Peyer's patch (tissue), 4 donors: ENCODE measurements at regions not wholly inside any gene's neighbourhood (a gene's known extent, or its start where the extent isn't known, plus 50 kb on each side); places are given as distances from the start of the nearest gene placed in this dataset.
"Not testable (repeated sequence)": the region's sequence is repeated elsewhere in the genome, so short reads cannot be mapped to it uniquely, and the experiment has no call there.

Experiments used
- DNase-seq, 3 donors: peaks; one replicate each; pipeline ENCODE4 v3.0.0-alpha.2; 2017 to 2019
- H3K27ac ChIP-seq, 4 donors: fragments of 200-600 bp; sonication (generic); one replicate each; pipeline ENCODE4 v1.5.1; 2016 to 2019
- H3K27me3 ChIP-seq, 2 donors: fragments of 200-600 bp; sonication (generic); one replicate each; pipeline ENCODE4 v1.5.1; 2019
- H3K36me3 ChIP-seq, 3 donors: fragments of 200-600 bp; sonication (generic); one replicate each; pipeline ENCODE4 v1.5.1; 2016 to 2019
- H3K4me1 ChIP-seq, 4 donors: fragments of 200-600 bp; sonication (generic); one replicate each; pipeline ENCODE4 v1.5.1; 2016 to 2019
- H3K4me3 ChIP-seq, 4 donors: fragments of 200-600 bp; sonication (generic); 1 replicate in 3 of 4; 2 replicates in 1 of 4; pipeline ENCODE4 v1.5.1; 2016 to 2019; ENCODE audit warnings: mild to moderate bottlenecking in 1 of 4
- H3K9me3 ChIP-seq, 4 donors: fragments of 200-600 bp; sonication (generic); one replicate each; pipeline ENCODE4 v1.5.1; 2016 to 2019; ENCODE audit warnings: mild to moderate bottlenecking in 1 of 4
- CTCF ChIP-seq, 6 experiments: fragments of 450-650 bp in 4 of 6; fragments of 200-600 bp in 2 of 6; sonication (generic) in 1 of 6; IDR thresholded peaks; one replicate each; pipeline ENCODE4 v1.5.1; 2017 to 2019; ENCODE audit warnings: antibody characterized with exemption in 6 of 6, mild to moderate bottlenecking in 3 of 6, moderate library complexity in 1 of 6
- POLR2A ChIP-seq, 2 donors: fragments of 450-650 bp; IDR thresholded peaks; one replicate each; pipeline ENCODE4 v1.5.1; 2017; ENCODE audit warnings: antibody characterized with exemption in 2 of 2, mild to moderate bottlenecking in 2 of 2, moderate library complexity in 2 of 2

GRCh38 chr7:32223071-32223650, 153.0 kb upstream of the PDE1C start:
- TF ChIP-seq POLR2A (IDR thresholded peaks at IDR 0.05) (no peak), CTCF (IDR thresholded peaks at IDR 0.05) (no peak)
- H3K27ac ChIP-seq, result no peak overlapping the region
- no peaks in the 10 kb centered on the region for H3K9me3 ChIP-seq
- H3K4me3 ChIP-seq, result no peak overlapping the region
- no peak for DNase-seq
- no peaks in the 10 kb centered on the region for H3K36me3 ChIP-seq
- H3K4me1 ChIP-seq, result no peaks in the 10 kb centered on the region
- no peaks in the 10 kb centered on the region for H3K27me3 ChIP-seq

GRCh38 chr7:32222251-32222900, 152.2 kb upstream of the PDE1C start:
- TF ChIP-seq CTCF (IDR thresholded peaks at IDR 0.05), result no peak
- TF ChIP-seq POLR2A (IDR thresholded peaks at IDR 0.05), result no peak
- no peaks in the 10 kb centered on the region for H3K4me1 ChIP-seq

GRCh38 chr7:32221736-32222135, 151.5 kb upstream of the PDE1C start:
- no peaks in the 10 kb centered on the region for H3K9me3 ChIP-seq
- H3K4me3 ChIP-seq, result no peak overlapping the region
- no peaks in the 10 kb centered on the region for H3K4me1 ChIP-seq
- no peaks in the 10 kb centered on the region for H3K36me3 ChIP-seq
- no peaks in the 10 kb centered on the region for H3K27me3 ChIP-seq
- no peak for DNase-seq
- TF ChIP-seq CTCF (IDR thresholded peaks at IDR 0.05) (no peak), POLR2A (IDR thresholded peaks at IDR 0.05) (no peak)
- H3K27ac ChIP-seq, result no peak overlapping the region

More at GRCh38 chr7:32222251-32222900, 152.2 kb upstream of the PDE1C start:
- no peak for DNase-seq
- Histone ChIP-seq H3K27me3 (no peaks in the 10 kb centered on the region), H3K27ac (no peak overlapping the region), H3K36me3 (no peaks in the 10 kb centered on the region), H3K9me3 (no peaks in the 10 kb centered on the region), H3K4me3 (no peak overlapping the region)

- no peak for TF ChIP-seq CTCF (IDR thresholded peaks at IDR 0.05)
- no peak for TF ChIP-seq POLR2A (IDR thresholded peaks at IDR 0.05)
- Histone ChIP-seq H3K4me3 (no peak overlapping the region), H3K27me3 (no peaks in the 10 kb centered on the region), H3K27ac (no peak overlapping the region), H3K36me3 (no peaks in the 10 kb centered on the region), H3K4me1 (no peaks in the 10 kb centered on the region), H3K9me3 (no peaks in the 10 kb centered on the region)
- no peak for DNase-seq
Observed at GRCh38 chr7:32221056-32221455, 150.8 kb upstream of the PDE1C start.

- not testable (repeated sequence) for H3K36me3 ChIP-seq, DNase-seq, H3K4me3 ChIP-seq, H3K9me3 ChIP-seq, H3K27ac ChIP-seq, H3K4me1 ChIP-seq, H3K27me3 ChIP-seq
Observed at GRCh38 chr7:32219831-32220230, 149.6 kb upstream of the PDE1C start.

GRCh38 chr7:32219416-32219815, 149.2 kb upstream of the PDE1C start:
- Histone ChIP-seq H3K4me1 (no peaks in the 10 kb centered on the region), H3K27ac (no peak overlapping the region), H3K4me3 (no peak overlapping the region), H3K9me3 (no peaks in the 10 kb centered on the region), H3K27me3 (no peaks in the 10 kb centered on the region), H3K36me3 (no peaks in the 10 kb centered on the region)
- DNase-seq, result no peak
- no peak for TF ChIP-seq POLR2A (IDR thresholded peaks at IDR 0.05)
- no peak for TF ChIP-seq CTCF (IDR thresholded peaks at IDR 0.05)
